GM19324 (cell line): ENCODE measurements at regions not wholly inside any gene's neighbourhood (a gene's known extent, or its start where the extent isn't known, plus 50 kb on each side); places are given as distances from the start of the nearest gene placed in this dataset.
"Not testable (repeated sequence)": the region's sequence is repeated elsewhere in the genome, so short reads cannot be mapped to it uniquely, and the experiment has no call there.

ENCODE experiments used
- ATAC-seq: cut with Tn5 transposase; IDR thresholded peaks from one replicate; pipeline ENCODE4 v1.9.1; 2021; ENCODE audit warnings: mild to moderate bottlenecking, moderate library complexity; ENCODE audit not compliant: unreplicated experiment, low FRiP score

- ATAC-seq: no peak
These were observed 104.9 kb downstream of the FEM1C start for GRCh38 chr5:115439639-115440038.

- no peak for ATAC-seq
These were observed 105.5 kb downstream of the FEM1C start for GRCh38 chr5:115439042-115439441.

- no peak for ATAC-seq
These were observed 108.5 kb downstream of the FEM1C start for GRCh38 chr5:115435778-115436712.

- ATAC-seq: no peak
These were observed 109.4 kb downstream of the FEM1C start for GRCh38 chr5:115435065-115435777.

- no peak for ATAC-seq
These were observed 110.7 kb downstream of the FEM1C start for GRCh38 chr5:115433918-115434317.

- no peak for ATAC-seq
These were observed 111.9 kb downstream of the FEM1C start for GRCh38 chr5:115432691-115433090.

GRCh38 chr5:115431116-115431515, 113.5 kb downstream of the FEM1C start:
- no peak for ATAC-seq

- no peak for ATAC-seq
These were observed 114.2 kb downstream of the FEM1C start for GRCh38 chr5:115430374-115430773.

GRCh38 chr5:115429345-115429940, 115.1 kb downstream of the FEM1C start:
- no peak for ATAC-seq

GRCh38 chr5:115428676-115429075, 115.9 kb downstream of the FEM1C start:
- ATAC-seq: no peak

- ATAC-seq: no peak
These were observed 116.3 kb downstream of the FEM1C start for GRCh38 chr5:115428248-115428647.

- no peak for ATAC-seq
These were observed 120.1 kb downstream of the FEM1C start for GRCh38 chr5:115424446-115424845.

- no peak for ATAC-seq
These were observed 120.5 kb downstream of the FEM1C start for GRCh38 chr5:115424030-115424429.

GRCh38 chr5:115423541-115423940, 121.0 kb downstream of the FEM1C start:
- ATAC-seq: no peak

GRCh38 chr5:115423051-115423450, 121.5 kb downstream of the FEM1C start:
- ATAC-seq: no peak

GRCh38 chr5:115420812-115421211, 123.8 kb downstream of the FEM1C start:
- not testable (repeated sequence) for ATAC-seq

GRCh38 chr5:115419846-115420585, 123.6 kb upstream of the CCDC112 start:
- ATAC-seq: no peak

GRCh38 chr5:115418788-115419187, 122.3 kb upstream of the CCDC112 start:
- ATAC-seq: no peak

GRCh38 chr5:115417076-115417475, 120.6 kb upstream of the CCDC112 start:
- ATAC-seq: no peak

GRCh38 chr5:115415143-115415491, 118.7 kb upstream of the CCDC112 start:
- ATAC-seq: no peak
